Neuronal stem cell (in vitro differentiated cells): ENCODE measurements at regions not wholly inside any gene's neighbourhood (a gene's known extent, or its start where the extent isn't known, plus 50 kb on each side); places are given as distances from the start of the nearest gene placed in this dataset.
A peak's percentile ranks its signal among the peaks of the same experiment; 100 is the strongest.

ENCODE experiments used
- DNase-seq: peaks from one replicate; pipeline ENCODE4 v3.0.0-alpha.2; 2013; ENCODE audit warnings: low spot score
- H2AFZ ChIP-seq: one replicate; pipeline ENCODE4 v1.6.1; 2013; ENCODE audit warnings: mild to moderate bottlenecking, low read length, inconsistent platforms
- H2AK5ac ChIP-seq: 2 replicates; pipeline ENCODE4 v1.6.1; 2013; ENCODE audit warnings: low read depth, mild to moderate bottlenecking, inconsistent platforms, low read length, moderate library complexity, mixed read lengths
- H2BK120ac ChIP-seq: 2 replicates; pipeline ENCODE4 v1.6.1; 2013; ENCODE audit warnings: low read depth, mild to moderate bottlenecking, inconsistent platforms, low read length, moderate library complexity, mixed read lengths
- H2BK12ac ChIP-seq: one replicate; pipeline ENCODE4 v1.6.1; 2013; ENCODE audit warnings: low read length, inconsistent platforms
- H2BK15ac ChIP-seq: 2 replicates; pipeline ENCODE4 v1.6.1; 2013; ENCODE audit warnings: mild to moderate bottlenecking, low read length, inconsistent platforms, mixed read lengths
- H2BK5ac ChIP-seq: one replicate; pipeline ENCODE4 v1.6.1; 2013; ENCODE audit warnings: inconsistent platforms, mild to moderate bottlenecking, low read length, moderate library complexity
- H3K14ac ChIP-seq: one replicate; pipeline ENCODE4 v1.6.1; 2013; ENCODE audit warnings: low read length, inconsistent platforms
- H3K18ac ChIP-seq: 2 replicates; pipeline ENCODE4 v1.6.1; 2013; ENCODE audit warnings: low read length, inconsistent platforms
- H3K23ac ChIP-seq: 2 replicates; pipeline ENCODE4 v1.6.1; 2013; ENCODE audit warnings: low read depth, mild to moderate bottlenecking, mixed read lengths, low read length, inconsistent platforms; ENCODE audit not compliant: poor library complexity
- H3K27ac ChIP-seq: replicated peaks from 3 replicates; pipeline ENCODE4 v1.5.1; 2013; ENCODE audit warnings: low read length, inconsistent platforms
- H3K27me3 ChIP-seq, 3 experiments: 2 replicates each; pipeline ENCODE4 v1.6.1; 2013; ENCODE audit warnings: low read length in 3 of 3, mild to moderate bottlenecking in 2 of 3, inconsistent platforms in 1 of 3, low read depth in 1 of 3, mixed read lengths in 1 of 3, moderate library complexity in 1 of 3; ENCODE audit not compliant: control insufficient read depth in 3 of 3, insufficient read depth in 3 of 3
- H3K36me3 ChIP-seq, 2 donors: replicated peaks in 1 of 2; 2 replicates each; pipeline ENCODE4 v1.6.1; 2013; ENCODE audit warnings: low read length in 2 of 2; ENCODE audit not compliant: control insufficient read depth in 2 of 2, insufficient read depth in 2 of 2
- H3K4ac ChIP-seq: 2 replicates; pipeline ENCODE4 v1.6.1; 2013; ENCODE audit warnings: inconsistent platforms, mild to moderate bottlenecking, low read length, moderate library complexity
- H3K4me1 ChIP-seq, 2 donors: 1 replicate in 1 of 2; 2 replicates in 1 of 2; pipeline ENCODE4 v1.6.1; 2013; ENCODE audit warnings: low read length in 2 of 2, low read depth in 1 of 2; ENCODE audit not compliant: control insufficient read depth in 2 of 2, insufficient read depth in 1 of 2
- H3K4me2 ChIP-seq: one replicate; pipeline ENCODE4 v1.6.1; 2013; ENCODE audit warnings: mild to moderate bottlenecking, low read length, inconsistent platforms; ENCODE audit not compliant: insufficient read depth, poor library complexity, severe bottlenecking
- H3K4me3 ChIP-seq, 2 donors: 2 replicates each; pipeline ENCODE4 v1.5.1; 2013; ENCODE audit warnings: low read length in 2 of 2, mild to moderate bottlenecking in 2 of 2, inconsistent platforms in 1 of 2, moderate library complexity in 1 of 2
- H3K79me1 ChIP-seq: one replicate; pipeline ENCODE4 v1.6.1; 2013; ENCODE audit warnings: low read depth, mild to moderate bottlenecking, inconsistent platforms, low read length, moderate library complexity
- H3K9ac ChIP-seq: one replicate; pipeline ENCODE4 v1.6.1; 2013; ENCODE audit warnings: mild to moderate bottlenecking, low read depth, low read length, inconsistent platforms; ENCODE audit not compliant: poor library complexity
- H3K9me3 ChIP-seq, 2 donors: replicated peaks in 1 of 2; 2 replicates each; pipeline versions ENCODE3 to v1.6.1; 2013; ENCODE audit warnings: low read length in 2 of 2, mild to moderate bottlenecking in 2 of 2, inconsistent platforms in 1 of 2, low read depth in 1 of 2, mixed read lengths in 1 of 2, moderate library complexity in 1 of 2; ENCODE audit not compliant: control insufficient read depth in 2 of 2, insufficient read depth in 1 of 2
- H4K8ac ChIP-seq: one replicate; pipeline ENCODE4 v1.6.1; 2013; ENCODE audit warnings: low read depth, mild to moderate bottlenecking, inconsistent platforms, low read length, moderate library complexity
- H4K91ac ChIP-seq: one replicate; pipeline ENCODE4 v1.6.1; 2013; ENCODE audit warnings: low read length, low read depth, mild to moderate bottlenecking, inconsistent platforms; ENCODE audit not compliant: poor library complexity
- WGBS, 2 donors: extraction: QIAGEN DNeasy Blood & Tissue Kit; methylation state at CpG; one replicate each; pipeline ENCODE4 v1.1.7; 2013; ENCODE audit warnings: missing lambda C conversion rate in 2 of 2, mixed read lengths in 1 of 2; ENCODE audit not compliant: insufficient read length in 2 of 2, insufficient replicate concordance in 1 of 2; ENCODE audit errors: extremely low coverage in 2 of 2; 5-methylcytosine and 5-hydroxymethylcytosine counted together

DNA sequence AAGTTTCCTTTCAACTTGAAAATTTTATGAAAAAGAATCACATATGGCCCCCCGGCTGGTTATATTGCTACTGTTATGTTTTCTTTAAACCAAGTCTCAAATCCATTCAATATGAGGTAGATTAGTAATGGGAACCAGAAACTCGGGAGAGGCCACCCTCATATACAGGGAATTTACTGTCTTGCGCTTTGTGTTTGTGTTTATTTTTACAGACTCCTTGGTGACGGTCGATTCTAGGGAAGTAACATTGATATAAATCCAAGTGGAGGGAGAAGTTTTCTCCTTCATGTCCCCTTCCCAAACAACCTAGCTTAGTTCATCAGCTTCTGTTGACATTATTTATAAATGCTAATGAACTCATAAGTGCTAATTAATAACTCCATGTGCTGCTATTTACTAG lies 163.5 kb upstream of the LMO4 start:
- Histone ChIP-seq H3K4ac (no peak overlapping the region), H2AFZ (no peak overlapping the region), H3K9ac (no peak overlapping the region), H2BK15ac (no peak overlapping the region), H2BK120ac (no peak overlapping the region), H3K14ac (no peak overlapping the region), H2BK5ac (no peak overlapping the region), H3K4me3 (no peak overlapping the region), H4K8ac (no peak overlapping the region), H2AK5ac (no peak overlapping the region), H3K18ac (no peak overlapping the region), H3K27me3 (peaks cover 0 to 3% (median 0%) of the 10 kb centered on the region in 3 experiments), H3K9me3 (no peaks in the 10 kb centered on the region), H3K79me1 (no peaks in the 10 kb centered on the region), H3K36me3 (no peaks in the 10 kb centered on the region), H3K4me1 (peaks cover 0 to 17% of the 10 kb centered on the region in 2 donors), H2BK12ac (no peak overlapping the region), H3K4me2 (no peak overlapping the region), H3K27ac (no peak overlapping the region), H3K23ac (no peak overlapping the region), H4K91ac (no peak overlapping the region)
- no CpG with 5 or more reads among the region's 5 CpGs for WGBS, 2 donors
- DNase-seq = no peak

DNA sequence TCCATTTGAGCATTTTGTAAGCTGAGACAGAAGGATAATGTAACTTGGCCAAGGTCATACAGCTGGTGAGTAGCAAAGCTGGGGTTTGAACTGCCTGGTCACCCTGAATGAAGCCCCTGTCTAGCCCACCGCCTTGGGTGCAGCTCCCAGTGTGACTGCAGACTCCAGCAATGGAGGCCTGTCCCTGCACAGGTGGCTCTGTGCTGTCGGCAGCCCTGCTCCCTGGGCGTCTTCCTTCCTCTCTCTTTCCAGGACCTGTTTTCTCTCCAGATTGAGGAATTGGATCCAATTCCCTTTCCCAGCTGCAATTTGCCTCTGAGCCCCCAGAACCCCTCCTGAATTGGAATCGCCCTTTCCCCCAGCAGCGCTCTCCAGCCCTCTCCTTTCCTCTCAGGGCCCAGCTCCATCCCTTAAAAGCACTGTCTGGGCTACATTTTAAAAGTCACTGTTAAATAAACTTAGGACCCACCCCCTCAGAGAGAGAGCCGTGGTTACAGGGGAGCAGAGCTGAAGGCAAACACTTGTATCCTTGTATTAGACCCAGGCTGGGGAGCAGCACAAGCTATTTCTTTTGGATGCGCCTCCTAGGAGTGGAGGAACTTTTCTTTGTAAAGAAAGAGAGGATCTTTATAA lies 161.4 kb upstream of the LMO4 start:
- no CpG with 5 or more reads among the region's 7 CpGs for WGBS, 2 donors
- Histone ChIP-seq H3K36me3 (no peaks in the 10 kb centered on the region), H2AFZ (no peak overlapping the region), H3K14ac (peak overlapping the region; percentile 3), H3K27me3 (peaks cover 0 to under 1% (median 0%) of the 10 kb centered on the region in 3 experiments), H2BK12ac (no peak overlapping the region), H4K8ac (no peak overlapping the region), H3K9ac (no peak overlapping the region), H3K23ac (no peak overlapping the region), H3K9me3 (no peaks in the 10 kb centered on the region), H2BK5ac (peak overlapping the region; percentile 67), H3K18ac (peak overlapping the region; percentile 86), H2AK5ac (no peak overlapping the region), H4K91ac (no peak overlapping the region), H2BK120ac (no peak overlapping the region), H3K4me2 (no peak overlapping the region), H2BK15ac (peak overlapping the region; percentile 31), H3K27ac (no peak overlapping the region), H3K4me3 (no peak overlapping the region), H3K79me1 (no peaks in the 10 kb centered on the region), H3K4me1 (peaks cover 0 to 22% of the 10 kb centered on the region in 2 donors), H3K4ac (no peak overlapping the region)
- DNase-seq = no peak

DNA sequence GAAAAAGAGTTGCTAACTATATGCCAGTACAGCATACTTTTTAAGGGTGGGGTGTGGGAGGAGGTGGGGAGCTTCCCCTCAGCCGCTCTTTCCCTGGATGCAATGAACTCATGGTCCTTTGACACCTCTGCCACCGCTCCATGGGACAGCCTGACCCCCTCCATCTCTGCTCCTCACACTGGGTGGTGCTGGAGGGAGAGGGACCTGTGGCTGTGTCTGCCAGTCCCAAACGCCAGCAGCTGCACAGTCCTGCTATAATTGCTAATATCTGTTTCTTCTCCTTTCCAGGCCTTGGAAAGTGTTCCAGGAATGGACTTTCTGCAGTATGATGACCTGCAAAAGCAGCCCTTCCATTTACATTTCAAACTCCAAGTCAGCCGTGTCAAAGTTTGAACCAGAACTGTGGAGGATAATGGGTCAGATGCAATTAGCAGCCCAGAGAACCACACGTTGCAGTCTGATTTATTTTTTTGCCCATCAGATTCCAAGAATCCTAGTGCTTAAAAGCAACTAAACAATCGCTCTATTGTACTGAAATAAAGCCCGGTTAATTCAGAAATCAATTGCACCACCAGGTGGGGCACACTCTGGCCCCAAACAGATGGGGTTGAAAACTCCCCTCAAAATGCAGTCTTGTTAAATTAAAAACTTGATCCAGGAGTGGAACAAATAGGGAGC lies 160.7 kb upstream of the LMO4 start:
- WGBS, 2 donors = no CpG with 5 or more reads among the region's 7 CpGs
- no peak overlapping the region for H3K4me2 ChIP-seq

DNA sequence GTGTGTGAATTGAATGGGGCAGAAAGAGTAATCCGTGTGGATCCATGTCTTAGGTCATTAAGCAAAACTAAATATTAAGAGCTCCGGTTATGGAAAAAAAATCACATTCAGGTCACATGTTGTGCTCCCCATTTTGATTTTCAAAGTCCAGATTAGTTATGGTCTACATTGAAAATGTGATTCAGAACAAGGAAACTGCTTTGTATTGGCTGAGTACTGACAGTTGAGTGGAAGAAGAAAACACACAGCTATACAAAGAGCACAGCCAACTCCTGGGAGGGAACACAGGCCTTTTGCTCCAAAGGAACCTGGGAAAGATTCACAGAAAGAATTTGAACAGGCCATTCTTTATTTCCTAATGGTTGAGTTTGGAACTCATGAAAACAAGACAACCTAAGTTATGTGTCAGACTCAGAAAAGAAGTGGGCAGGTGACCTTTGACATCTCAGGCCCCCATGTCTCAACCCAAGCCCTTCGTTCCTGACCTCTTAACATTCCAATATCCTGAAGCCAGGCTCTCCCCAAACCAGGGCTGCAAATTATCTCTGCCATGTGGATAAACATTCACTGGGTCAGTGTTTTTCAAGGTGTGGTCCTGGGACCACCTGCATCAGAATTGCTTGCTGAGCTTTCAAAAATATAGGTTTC lies 159.3 kb upstream of the LMO4 start:
- DNase-seq = peak; percentile 51
- Histone ChIP-seq H3K36me3 (no peaks in the 10 kb centered on the region), H3K9ac (no peak overlapping the region), H3K27ac (peak overlapping the region; percentile 77), H3K4me2 (no peak overlapping the region), H2BK15ac (no peak overlapping the region), H4K8ac (no peak overlapping the region), H3K4me1 (peaks cover 0 to 22% of the 10 kb centered on the region in 2 donors), H2BK5ac (no peak overlapping the region), H2AK5ac (no peak overlapping the region), H4K91ac (no peak overlapping the region), H3K4ac (no peak overlapping the region), H3K79me1 (no peaks in the 10 kb centered on the region), H3K14ac (no peak overlapping the region), H3K27me3 (peaks cover 0 to 5% (median 0%) of the 10 kb centered on the region in 3 experiments), H2AFZ (peak overlapping the region; percentile 27), H3K23ac (no peak overlapping the region), H3K4me3 (no peak overlapping the region), H3K18ac (no peak overlapping the region), H2BK12ac (no peak overlapping the region), H2BK120ac (no peak overlapping the region), H3K9me3 (no peaks in the 10 kb centered on the region)
- no CpG with 5 or more reads among the region's 3 CpGs for WGBS, 2 donors

More for the DNA sequence above, 160.7 kb upstream of the LMO4 start:
- Histone ChIP-seq H2BK12ac (peak overlapping the region; percentile 48), H3K4me1 (peaks cover 0 to 22% of the 10 kb centered on the region in 2 donors), H3K27ac (peak overlapping the region; percentile 64), H3K18ac (peak overlapping the region; percentile 84), H2AK5ac (no peak overlapping the region), H2BK120ac (no peak overlapping the region), H3K4me3 (no peak overlapping the region), H2AFZ (no peak overlapping the region), H3K23ac (no peak overlapping the region), H3K36me3 (no peaks in the 10 kb centered on the region), H3K27me3 (peaks cover 0 to 5% (median 0%) of the 10 kb centered on the region in 3 experiments), H4K91ac (no peak overlapping the region), H4K8ac (peak overlapping the region; percentile 19), H3K4ac (no peak overlapping the region), H3K79me1 (no peaks in the 10 kb centered on the region), H3K9me3 (no peaks in the 10 kb centered on the region), H3K9ac (no peak overlapping the region), H2BK15ac (peak overlapping the region; percentile 31), H3K14ac (no peak overlapping the region), H2BK5ac (peak overlapping the region; percentile 67)
- DNase-seq = no peak
